BJ (cell line): ENCODE measurements at regions not wholly inside any gene's neighbourhood (a gene's known extent, or its start where the extent isn't known, plus 50 kb on each side); places are given as distances from the start of the nearest gene placed in this dataset.
"Not testable (repeated sequence)": the region's sequence is repeated elsewhere in the genome, so short reads cannot be mapped to it uniquely, and the experiment has no call there.

Source experiments
- CTCF ChIA-PET: fragments of 350-600 bp; formaldehyde crosslinking; extraction: SDS; loops from one replicate; lab custom pipeline; 2021; ENCODE audit warnings: antibody characterized with exemption, inconsistent platforms; lab: Yijun Ruan, JAX
- POLR2A ChIA-PET: fragments of 300-600 bp; sonication (Branson Sonifier 250); formaldehyde crosslinking; extraction: SDS; loops from one replicate; lab custom pipeline; 2021; ENCODE audit warnings: antibody characterized with exemption; lab: Charles Lee
- DNase-seq: peaks from one replicate; pipeline ENCODE4 v3.0.0-alpha.2; 2011; ENCODE audit warnings: low read depth
- H3K27me3 ChIP-seq: 2 replicates; pipeline ENCODE4 v1.6.0; 2011; ENCODE audit warnings: low read length; ENCODE audit not compliant: control insufficient read depth, insufficient read depth
- H3K36me3 ChIP-seq: 2 replicates; pipeline ENCODE4 v1.5.1; 2011; ENCODE audit warnings: low read length; ENCODE audit not compliant: control insufficient read depth, insufficient read depth
- H3K4me3 ChIP-seq: 2 replicates; pipeline ENCODE4 v1.5.1; 2011; ENCODE audit warnings: low read depth, mild to moderate bottlenecking, control low read depth, low read length
- CTCF ChIP-seq: IDR thresholded peaks from 2 replicates; pipeline ENCODE4 v1.5.1; 2011; ENCODE audit warnings: low read depth, mild to moderate bottlenecking, control low read depth, inconsistent platforms, low read length, moderate library complexity; ENCODE audit not compliant: insufficient read depth

DNA sequence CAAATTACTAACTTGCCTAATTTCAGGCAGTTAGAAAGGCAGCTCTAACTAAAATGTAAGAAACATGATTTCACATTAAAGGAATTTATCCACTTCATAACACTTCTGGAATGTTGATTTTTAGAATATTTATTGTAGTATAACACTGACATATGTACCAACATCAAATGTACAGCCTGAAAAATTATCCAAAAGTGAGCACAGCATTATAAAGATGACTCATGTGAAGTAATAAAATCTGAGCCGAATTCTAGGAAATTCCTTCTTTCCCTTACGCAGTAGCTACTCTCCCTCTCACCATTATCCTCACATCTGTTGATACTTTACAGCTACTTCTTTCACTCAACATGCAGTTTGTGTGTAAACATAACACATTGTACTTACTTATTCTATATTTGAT lies 610.6 kb downstream of the ZWINT start:
- DNase-seq = no peak
- ChIA-PET POLR2A (no interaction called here), CTCF (no interaction called here)
- no peak for TF ChIP-seq CTCF
- Histone ChIP-seq H3K27me3 (no peaks in the 10 kb centered on the region), H3K4me3 (no peak overlapping the region), H3K36me3 (no peaks in the 10 kb centered on the region)

DNA sequence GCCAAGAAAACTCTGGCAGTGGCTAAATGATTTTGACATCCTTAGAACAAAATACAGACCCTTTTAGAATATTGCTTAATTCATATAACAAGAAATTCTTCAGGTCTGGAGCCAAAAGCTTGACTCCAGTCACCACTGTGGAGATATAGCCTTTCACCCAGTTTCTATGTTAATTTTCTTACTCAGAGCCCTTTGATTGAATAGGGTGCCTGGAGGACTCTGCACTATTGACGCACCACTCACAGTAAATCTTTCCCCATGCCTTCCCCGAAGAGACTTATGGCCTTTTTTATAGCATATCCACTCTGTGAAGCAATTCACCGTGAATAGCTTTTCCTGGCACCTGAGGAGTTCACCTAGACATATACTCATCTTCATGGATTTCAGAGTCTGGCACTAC lies 613.8 kb downstream of the ZWINT start:
- ChIA-PET CTCF (no interaction called here), POLR2A (no interaction called here)
- no peak for DNase-seq
- Histone ChIP-seq H3K36me3 (no peaks in the 10 kb centered on the region), H3K27me3 (no peaks in the 10 kb centered on the region), H3K4me3 (no peak overlapping the region)
- TF ChIP-seq CTCF = no peak

DNA sequence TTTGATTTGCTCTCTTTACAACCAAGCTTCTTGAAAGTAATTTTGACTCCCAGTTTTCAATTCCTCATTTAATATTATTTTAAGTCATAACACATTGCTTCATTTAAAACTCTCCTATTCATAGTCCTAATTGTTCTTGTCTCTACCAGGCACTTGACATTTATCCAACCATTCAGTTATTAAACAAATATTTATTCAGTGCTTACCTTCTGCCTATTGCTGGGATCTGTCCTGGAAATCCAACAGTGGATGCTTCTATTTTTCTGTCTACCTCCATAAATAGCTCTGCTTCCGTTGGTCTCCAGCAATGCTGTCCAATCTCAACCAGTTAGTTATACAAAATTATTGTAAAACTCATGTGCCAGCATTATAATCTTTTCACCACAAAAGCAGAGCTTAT lies 615.1 kb downstream of the ZWINT start:
- POLR2A ChIA-PET = no interaction called here
- CTCF ChIA-PET = no interaction called here
- TF ChIP-seq CTCF = no peak
- no peak overlapping the region for H3K4me3 ChIP-seq
- DNase-seq = no peak
- no peaks in the 10 kb centered on the region for H3K27me3 ChIP-seq
- no peaks in the 10 kb centered on the region for H3K36me3 ChIP-seq

DNA sequence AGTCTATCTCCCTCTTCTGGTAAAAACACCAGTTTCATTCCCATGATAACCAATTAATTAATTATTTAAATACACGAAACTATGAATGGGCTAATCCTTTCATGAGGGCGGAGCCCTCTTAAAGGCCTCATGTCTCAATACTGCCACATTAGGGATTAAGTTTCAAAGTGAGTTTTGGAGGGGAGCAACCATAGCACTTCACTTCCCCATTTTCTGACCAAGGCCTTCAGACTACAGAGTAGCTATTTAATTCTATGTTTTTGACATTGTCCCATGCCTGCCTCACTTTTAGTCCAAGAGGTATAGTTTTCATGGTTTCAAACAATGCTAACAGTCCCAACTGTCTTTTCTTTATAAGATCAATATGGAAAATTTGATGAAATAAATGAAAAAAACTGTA lies 618.6 kb downstream of the ZWINT start:
- no peaks in the 10 kb centered on the region for H3K27me3 ChIP-seq
- ChIA-PET POLR2A (no interaction called here), CTCF (no interaction called here)
- H3K4me3 ChIP-seq = no peak overlapping the region
- DNase-seq = no peak
- TF ChIP-seq CTCF = no peak
- H3K36me3 ChIP-seq = no peaks in the 10 kb centered on the region

GRCh38 chr10:55740767-55741166 lies 620.3 kb downstream of the ZWINT start:
- H3K4me3 ChIP-seq, H3K36me3 ChIP-seq, CTCF ChIA-PET, H3K27me3 ChIP-seq, DNase-seq, POLR2A ChIA-PET: not testable (repeated sequence)

DNA sequence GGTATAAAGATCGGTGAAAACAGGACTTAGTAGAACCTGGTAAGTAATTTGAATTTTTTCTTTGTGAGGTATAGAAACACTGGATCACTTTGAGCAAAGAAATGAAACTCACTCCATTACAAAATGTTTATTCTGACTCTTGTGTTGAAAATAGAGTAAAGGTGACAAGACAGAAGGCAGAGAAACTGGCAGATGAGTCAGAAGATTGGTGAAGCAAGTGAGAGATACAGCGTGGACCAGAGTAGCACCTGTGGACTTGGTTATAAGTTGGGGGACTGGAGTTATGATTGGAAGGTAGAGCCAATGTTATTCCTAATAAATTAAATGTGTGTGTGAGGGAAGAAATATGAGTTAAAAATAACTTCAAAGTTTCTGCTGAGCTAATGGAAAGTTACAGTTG lies 620.9 kb downstream of the ZWINT start:
- no peak overlapping the region for H3K4me3 ChIP-seq
- POLR2A ChIA-PET = no interaction called here
- TF ChIP-seq CTCF = no peak
- no peaks in the 10 kb centered on the region for H3K27me3 ChIP-seq
- DNase-seq = no peak
- CTCF ChIA-PET = interaction anchor here (0.7 kb wide), 1 partner anchor 1355 kb away, joined by 4 read pairs; no protein-coding TSS in a partner anchor
- H3K36me3 ChIP-seq = no peaks in the 10 kb centered on the region
